Activated naive CD4-positive, alpha-beta T cell treated with anti-CD3 and anti-CD28 coated beads, Interleukin-2, amount 50 U/mL, for 24 hours (primary cell): ENCODE measurements at regions not wholly inside any gene's neighbourhood (a gene's known extent, or its start where the extent isn't known, plus 50 kb on each side); places are given as distances from the start of the nearest gene placed in this dataset.
A peak's percentile ranks its signal among the peaks of the same experiment; 100 is the strongest.

Experiments used
- H3K27ac Mint-ChIP-seq: one replicate; pipeline ENCODE4 v1.8.0; 2021; ENCODE audit warnings: mild to moderate bottlenecking, mixed read lengths
- H3K27me3 Mint-ChIP-seq: one replicate; pipeline ENCODE4 v1.8.0; 2021; ENCODE audit warnings: mixed read lengths
- H3K36me3 Mint-ChIP-seq: one replicate; pipeline ENCODE4 v1.8.0; 2021; ENCODE audit warnings: mixed read lengths
- H3K4me1 Mint-ChIP-seq: one replicate; pipeline ENCODE4 v1.8.0; 2021; ENCODE audit warnings: mixed read lengths
- H3K4me3 Mint-ChIP-seq: one replicate; pipeline ENCODE4 v1.8.0; 2021; ENCODE audit warnings: mild to moderate bottlenecking, mixed read lengths
- H3K9me3 Mint-ChIP-seq: one replicate; pipeline ENCODE4 v1.8.0; 2021; ENCODE audit warnings: mixed read lengths

DNA sequence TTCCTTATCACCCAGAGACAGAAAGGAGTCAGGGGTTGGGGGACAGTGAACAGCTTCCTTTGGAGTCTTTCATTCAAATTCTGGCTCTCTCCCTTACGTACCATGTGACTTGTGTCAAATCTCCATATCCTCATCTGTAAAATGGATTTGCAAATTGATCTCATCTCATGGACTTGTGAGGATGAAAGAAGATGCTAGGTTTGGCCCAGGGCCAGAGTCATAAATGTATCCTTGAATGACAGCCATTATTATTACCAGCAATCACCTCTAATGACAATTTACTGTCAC, 67.8 kb upstream of the POLG start:
- no peak overlapping the region for H3K27ac Mint-ChIP-seq
- H3K36me3 Mint-ChIP-seq = no peaks in the 10 kb centered on the region
- H3K4me1 Mint-ChIP-seq = peaks cover 21% of the 10 kb centered on the region
- no peak overlapping the region for H3K4me3 Mint-ChIP-seq
- H3K9me3 Mint-ChIP-seq = no peaks in the 10 kb centered on the region
- H3K27me3 Mint-ChIP-seq = peaks cover 58% of the 10 kb centered on the region

- Mint-ChIP-seq H3K27ac (no peak overlapping the region), H3K36me3 (no peaks in the 10 kb centered on the region), H3K4me3 (peak overlapping the region; percentile 26), H3K27me3 (peaks cover 58% of the 10 kb centered on the region), H3K4me1 (peaks cover 17% of the 10 kb centered on the region), H3K9me3 (no peaks in the 10 kb centered on the region)
Measured at GRCh38 chr15:89401631-89402517, 67.2 kb upstream of the POLG start.

DNA sequence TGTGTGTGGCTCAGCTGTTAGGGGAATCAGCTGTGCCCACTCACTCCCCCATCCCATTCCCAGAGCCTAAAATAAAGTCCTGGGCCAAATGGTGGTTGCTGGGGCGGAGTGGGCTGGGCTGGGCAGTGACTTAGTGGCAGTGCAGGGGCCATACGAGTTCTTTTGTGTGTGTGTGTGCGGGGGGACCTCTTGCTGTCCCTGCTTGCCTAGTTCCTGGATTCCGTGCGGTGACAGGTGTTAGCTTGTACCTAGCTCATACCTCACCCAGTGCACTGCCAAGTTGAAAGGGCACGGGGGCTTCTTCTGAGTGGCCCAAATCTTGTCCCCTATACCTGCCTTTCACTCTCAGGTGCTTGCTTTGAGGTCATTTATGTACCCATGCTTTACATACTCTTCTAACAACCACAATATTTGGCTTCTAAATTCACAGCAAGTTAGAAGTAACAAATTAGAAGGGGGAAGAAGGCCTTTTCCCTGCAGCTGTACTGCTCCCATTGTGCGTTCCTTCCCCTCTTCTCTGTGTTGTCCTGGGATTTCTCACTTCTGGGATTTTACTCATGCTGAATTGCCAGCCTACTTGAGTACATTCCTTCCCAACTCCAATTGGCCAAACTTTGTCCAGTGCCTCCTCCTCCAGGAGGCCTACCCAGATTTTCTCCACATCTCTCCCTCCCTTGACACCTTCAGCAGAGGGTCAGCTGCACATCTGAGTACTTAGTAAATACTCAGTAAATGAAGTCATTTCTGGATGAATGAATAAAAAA, 66.3 kb upstream of the POLG start:
- H3K4me1 Mint-ChIP-seq = peaks cover 8% of the 10 kb centered on the region
- peaks cover 50% of the 10 kb centered on the region for H3K27me3 Mint-ChIP-seq
- peak overlapping the region; percentile 58 for H3K4me3 Mint-ChIP-seq
- H3K36me3 Mint-ChIP-seq = no peaks in the 10 kb centered on the region
- H3K9me3 Mint-ChIP-seq = no peaks in the 10 kb centered on the region
- H3K27ac Mint-ChIP-seq = no peak overlapping the region

- H3K27ac Mint-ChIP-seq = no peak overlapping the region
- peaks cover 48% of the 10 kb centered on the region for H3K27me3 Mint-ChIP-seq
Measured at GRCh38 chr15:89400116-89400781, 65.6 kb upstream of the POLG start.

GRCh38 chr15:89399238-89400115, 64.9 kb upstream of the POLG start:
- Mint-ChIP-seq H3K36me3 (no peaks in the 10 kb centered on the region), H3K27me3 (peaks cover 41% of the 10 kb centered on the region), H3K4me1 (peaks cover 8% of the 10 kb centered on the region), H3K9me3 (no peaks in the 10 kb centered on the region), H3K4me3 (peak overlapping the region; percentile 73), H3K27ac (no peak overlapping the region)

More at GRCh38 chr15:89400116-89400781, 65.6 kb upstream of the POLG start:
- Mint-ChIP-seq H3K4me3 (peak overlapping the region; percentile 58), H3K36me3 (no peaks in the 10 kb centered on the region), H3K4me1 (peaks cover 8% of the 10 kb centered on the region), H3K9me3 (no peaks in the 10 kb centered on the region)

- Mint-ChIP-seq H3K9me3 (no peaks in the 10 kb centered on the region), H3K4me1 (peaks cover 8% of the 10 kb centered on the region), H3K27me3 (peaks cover 36% of the 10 kb centered on the region), H3K36me3 (no peaks in the 10 kb centered on the region), H3K4me3 (peak overlapping the region; percentile 73), H3K27ac (no peak overlapping the region)
Measured at GRCh38 chr15:89398896-89399237, 64.2 kb upstream of the POLG start.

GRCh38 chr15:89397653-89398023, 63.0 kb upstream of the POLG start:
- Mint-ChIP-seq H3K27ac (no peak overlapping the region), H3K27me3 (peaks cover 30% of the 10 kb centered on the region), H3K36me3 (no peaks in the 10 kb centered on the region), H3K4me1 (peaks cover 8% of the 10 kb centered on the region), H3K4me3 (no peak overlapping the region), H3K9me3 (no peaks in the 10 kb centered on the region)

- Mint-ChIP-seq H3K4me1 (peaks cover 8% of the 10 kb centered on the region), H3K36me3 (no peaks in the 10 kb centered on the region), H3K9me3 (no peaks in the 10 kb centered on the region), H3K27me3 (peaks cover 24% of the 10 kb centered on the region), H3K4me3 (no peak overlapping the region), H3K27ac (no peak overlapping the region)
Measured at GRCh38 chr15:89396723-89397652, 62.4 kb upstream of the POLG start.

DNA sequence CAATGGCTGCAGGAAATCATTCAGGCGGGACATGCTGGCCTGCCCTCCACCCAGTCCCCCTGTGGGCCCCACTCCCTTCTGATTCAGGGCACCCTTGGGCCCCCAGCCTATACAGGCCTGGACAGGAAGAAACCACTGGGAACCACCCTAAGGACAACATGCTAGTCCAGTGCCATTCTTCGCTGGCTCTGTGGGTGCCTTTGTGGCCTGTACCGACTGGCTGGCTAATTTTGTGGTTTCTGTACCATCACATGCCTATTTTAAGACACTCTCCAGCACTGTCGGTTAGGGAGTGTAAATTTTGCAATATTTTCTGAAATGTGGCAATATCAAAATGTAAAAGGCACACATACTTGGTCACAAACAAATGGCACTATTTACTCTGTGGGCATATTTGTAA, 61.4 kb upstream of the POLG start:
- Mint-ChIP-seq H3K27me3 (peaks cover 15% of the 10 kb centered on the region), H3K36me3 (no peaks in the 10 kb centered on the region), H3K4me1 (no peaks in the 10 kb centered on the region), H3K9me3 (no peaks in the 10 kb centered on the region), H3K27ac (no peak overlapping the region), H3K4me3 (no peak overlapping the region)

GRCh38 chr15:89395461-89395871, 60.8 kb upstream of the POLG start:
- Mint-ChIP-seq H3K36me3 (no peaks in the 10 kb centered on the region), H3K4me1 (no peaks in the 10 kb centered on the region), H3K27me3 (peaks cover 13% of the 10 kb centered on the region), H3K4me3 (no peak overlapping the region), H3K9me3 (no peaks in the 10 kb centered on the region), H3K27ac (no peak overlapping the region)

DNA sequence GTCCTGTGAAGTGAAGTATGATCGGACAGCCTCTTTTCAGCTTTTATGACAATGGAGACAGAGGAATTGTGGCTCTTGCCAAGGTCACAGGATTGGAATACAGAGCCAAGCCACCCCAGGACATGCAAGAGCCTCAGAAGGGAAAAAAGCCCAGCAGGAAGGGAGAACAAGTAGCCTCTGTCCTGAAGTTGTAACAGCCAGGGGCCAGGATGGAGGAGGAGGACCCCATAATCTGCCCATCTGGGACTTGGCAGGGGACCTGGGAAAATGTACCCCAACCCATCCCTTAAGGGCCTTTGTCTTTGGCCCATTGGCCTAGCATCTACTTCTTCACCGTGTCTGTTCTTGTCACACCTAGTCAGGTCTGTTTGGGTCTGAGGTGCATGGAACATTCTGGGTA, 60.4 kb upstream of the POLG start:
- Mint-ChIP-seq H3K4me1 (no peaks in the 10 kb centered on the region), H3K36me3 (no peaks in the 10 kb centered on the region), H3K4me3 (no peak overlapping the region), H3K27ac (no peak overlapping the region), H3K9me3 (no peaks in the 10 kb centered on the region), H3K27me3 (peaks cover 13% of the 10 kb centered on the region)

GRCh38 chr15:89393056-89393455, 58.4 kb upstream of the POLG start:
- no peak overlapping the region for H3K4me3 Mint-ChIP-seq
- no peaks in the 10 kb centered on the region for H3K4me1 Mint-ChIP-seq
- peaks cover 8% of the 10 kb centered on the region for H3K27me3 Mint-ChIP-seq
- H3K27ac Mint-ChIP-seq = no peak overlapping the region
- H3K9me3 Mint-ChIP-seq = no peaks in the 10 kb centered on the region
- H3K36me3 Mint-ChIP-seq = no peaks in the 10 kb centered on the region

GRCh38 chr15:89391685-89392257, 57.1 kb upstream of the POLG start:
- Mint-ChIP-seq H3K36me3 (no peaks in the 10 kb centered on the region), H3K9me3 (no peaks in the 10 kb centered on the region), H3K4me3 (no peak overlapping the region), H3K27ac (no peak overlapping the region), H3K27me3 (peaks cover 2% of the 10 kb centered on the region), H3K4me1 (no peaks in the 10 kb centered on the region)
